HepG2 (cell line): ENCODE measurements at regions not wholly inside any gene's neighbourhood (a gene's known extent, or its start where the extent isn't known, plus 50 kb on each side); places are given as distances from the start of the nearest gene placed in this dataset.

Experiments
- TARDBP ChIP-seq: sonication (generic); formaldehyde crosslinking; IDR thresholded peaks from 2 replicates; pipeline ENCODE4 v1.8.0; 2022; ENCODE audit warnings: mild to moderate bottlenecking, missing genetic modification reagents
- ZNF234 ChIP-seq: sonication (generic); formaldehyde crosslinking; conservative IDR thresholded peaks from 2 replicates; pipeline ENCODE4 v1.5.1; 2020; ENCODE audit warnings: mild to moderate bottlenecking, missing genetic modification reagents
- TF ChIP-seq, protein P1 (sequence below): conservative IDR thresholded peaks from 2 replicates; pipeline ENCODE4 v1.6.1; 2018; ENCODE audit warnings: missing genetic modification reagents
- TF ChIP-seq, protein P2 (sequence below): fragments of 450-650 bp; IDR thresholded peaks from 2 replicates; pipeline ENCODE4 v1.6.1; 2016

DNA sequence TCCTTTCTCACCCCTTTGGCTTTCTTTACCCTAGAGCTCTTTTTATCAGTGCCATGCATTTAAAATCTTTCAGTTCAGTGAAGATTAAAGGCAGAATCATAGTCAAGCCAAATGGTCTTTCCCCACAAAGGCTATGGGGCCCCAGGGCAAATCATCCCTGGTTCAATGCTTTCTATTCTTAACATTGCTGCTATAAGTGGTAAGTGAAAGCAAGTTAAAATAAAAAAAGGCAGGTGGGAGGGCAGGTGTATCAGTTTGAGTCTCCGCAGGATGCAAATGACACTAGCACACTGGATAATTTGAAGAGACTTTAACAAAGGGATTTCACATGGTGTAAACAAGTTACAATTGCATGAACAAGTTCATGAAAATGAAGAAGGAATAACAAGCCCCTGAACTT lies 757.4 kb downstream of the SATB2 start:
- no peak for TF ChIP-seq TARDBP (CRISPR knock-in tag)
- TF ChIP-seq, protein P1, sequence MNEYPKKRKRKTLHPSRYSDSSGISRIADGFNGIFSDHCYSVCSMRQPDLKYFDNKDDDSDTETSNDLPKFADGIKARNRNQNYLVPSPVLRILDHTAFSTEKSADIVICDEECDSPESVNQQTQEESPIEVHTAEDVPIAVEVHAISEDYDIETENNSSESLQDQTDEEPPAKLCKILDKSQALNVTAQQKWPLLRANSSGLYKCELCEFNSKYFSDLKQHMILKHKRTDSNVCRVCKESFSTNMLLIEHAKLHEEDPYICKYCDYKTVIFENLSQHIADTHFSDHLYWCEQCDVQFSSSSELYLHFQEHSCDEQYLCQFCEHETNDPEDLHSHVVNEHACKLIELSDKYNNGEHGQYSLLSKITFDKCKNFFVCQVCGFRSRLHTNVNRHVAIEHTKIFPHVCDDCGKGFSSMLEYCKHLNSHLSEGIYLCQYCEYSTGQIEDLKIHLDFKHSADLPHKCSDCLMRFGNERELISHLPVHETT (CRISPR knock-in tag), result no peak
- no peak for TF ChIP-seq ZNF234 (CRISPR knock-in tag)
- TF ChIP-seq, protein P2, sequence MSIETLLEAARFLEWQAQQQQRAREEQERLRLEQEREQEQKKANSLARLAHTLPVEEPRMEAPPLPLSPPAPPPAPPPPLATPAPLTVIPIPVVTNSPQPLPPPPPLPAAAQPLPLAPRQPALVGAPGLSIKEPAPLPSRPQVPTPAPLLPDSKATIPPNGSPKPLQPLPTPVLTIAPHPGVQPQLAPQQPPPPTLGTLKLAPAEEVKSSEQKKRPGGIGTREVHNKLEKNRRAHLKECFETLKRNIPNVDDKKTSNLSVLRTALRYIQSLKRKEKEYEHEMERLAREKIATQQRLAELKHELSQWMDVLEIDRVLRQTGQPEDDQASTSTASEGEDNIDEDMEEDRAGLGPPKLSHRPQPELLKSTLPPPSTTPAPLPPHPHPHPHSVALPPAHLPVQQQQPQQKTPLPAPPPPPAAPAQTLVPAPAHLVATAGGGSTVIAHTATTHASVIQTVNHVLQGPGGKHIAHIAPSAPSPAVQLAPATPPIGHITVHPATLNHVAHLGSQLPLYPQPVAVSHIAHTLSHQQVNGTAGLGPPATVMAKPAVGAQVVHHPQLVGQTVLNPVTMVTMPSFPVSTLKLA, result no peak
